MM.1S (cell line): ENCODE measurements at regions not wholly inside any gene's neighbourhood (a gene's known extent, or its start where the extent isn't known, plus 50 kb on each side); places are given as distances from the start of the nearest gene placed in this dataset.

Experiments
- DNase-seq: peaks from one replicate; pipeline ENCODE4 v3.0.0-alpha.2; 2015
- H2AFZ ChIP-seq: fragments of 300-600 bp; sonication (generic); 2 replicates; pipeline ENCODE4 v1.6.0; 2016; ENCODE audit warnings: antibody characterized with exemption, low read length
- H3F3A ChIP-seq: fragments of 300-600 bp; sonication (generic); 2 replicates; pipeline ENCODE4 v1.6.1; 2016; ENCODE audit warnings: mild to moderate bottlenecking, antibody characterized with exemption, low read length, moderate library complexity, mixed read lengths; ENCODE audit not compliant: insufficient read depth
- H3K27ac ChIP-seq: fragments of 300-600 bp; sonication (generic); 2 replicates; pipeline ENCODE4 v1.5.1; 2016; ENCODE audit warnings: mild to moderate bottlenecking, low read length
- H3K27me3 ChIP-seq: fragments of 300-600 bp; sonication (generic); replicated peaks from 2 replicates; pipeline ENCODE4 v1.6.0; 2016; ENCODE audit warnings: low read length; ENCODE audit not compliant: insufficient read depth
- H3K36me3 ChIP-seq: fragments of 300-600 bp; sonication (generic); replicated peaks from 2 replicates; pipeline ENCODE4 v1.6.1; 2016; ENCODE audit warnings: mild to moderate bottlenecking, low read length, mixed read lengths; ENCODE audit not compliant: insufficient read depth
- H3K4me1 ChIP-seq: fragments of 300-600 bp; sonication (generic); 2 replicates; pipeline ENCODE4 v1.6.1; 2016; ENCODE audit warnings: low read length, mixed read lengths
- H3K4me2 ChIP-seq: fragments of 300-600 bp; sonication (generic); 2 replicates; pipeline ENCODE4 v1.6.0; 2016; ENCODE audit warnings: low read depth, low read length
- H3K4me3 ChIP-seq: fragments of 300-600 bp; sonication (generic); 2 replicates; pipeline ENCODE4 v1.5.1; 2016; ENCODE audit warnings: low read length, mixed read lengths
- H3K79me2 ChIP-seq: fragments of 300-600 bp; sonication (generic); 2 replicates; pipeline ENCODE4 v1.6.1; 2016; ENCODE audit warnings: mixed run types, low read length, mixed read lengths
- H3K9ac ChIP-seq: fragments of 300-600 bp; sonication (generic); 2 replicates; pipeline ENCODE4 v1.6.1; 2016; ENCODE audit warnings: low read length, mixed read lengths
- H3K9me2 ChIP-seq: fragments of 300-600 bp; sonication (generic); replicated peaks from 2 replicates; pipeline ENCODE4 v1.6.1; 2016; ENCODE audit warnings: mild to moderate bottlenecking, low read length, mixed read lengths; ENCODE audit not compliant: insufficient read depth
- H3K9me3 ChIP-seq: fragments of 300-600 bp; sonication (generic); replicated peaks from 2 replicates; pipeline ENCODE4 v1.6.1; 2016; ENCODE audit warnings: mild to moderate bottlenecking, low read length, mixed read lengths; ENCODE audit not compliant: insufficient read depth
- H4K20me1 ChIP-seq: fragments of 300-600 bp; sonication (generic); 2 replicates; pipeline ENCODE4 v1.6.1; 2016; ENCODE audit warnings: mild to moderate bottlenecking, low read length, moderate library complexity, mixed read lengths; ENCODE audit not compliant: insufficient read depth
- CTCF ChIP-seq: fragments of 300-600 bp; sonication (generic); IDR thresholded peaks from 2 replicates; pipeline ENCODE4 v1.5.1; 2016; ENCODE audit warnings: antibody characterized with exemption, low read length, mixed read lengths
- EZH2 ChIP-seq: fragments of 300-600 bp; sonication (generic); optimal IDR thresholded peaks from 2 replicates; pipeline ENCODE3; 2017; ENCODE audit warnings: low read depth, mild to moderate bottlenecking, antibody characterized with exemption, low read length, mixed read lengths
- EZH2phosphoT487 ChIP-seq: fragments of 300-600 bp; sonication (generic); IDR thresholded peaks from 2 replicates; pipeline ENCODE4 v1.6.1; 2018; ENCODE audit warnings: antibody characterized with exemption, low read length

- Histone ChIP-seq H3K27ac (no peak overlapping the region), H3K4me1 (no peaks in the 10 kb centered on the region), H4K20me1 (no peaks in the 10 kb centered on the region), H3K36me3 (no peaks in the 10 kb centered on the region), H3K9me3 (no peaks in the 10 kb centered on the region), H3K27me3 (no peaks in the 10 kb centered on the region), H3K4me3 (no peak overlapping the region), H3K4me2 (no peak overlapping the region), H3K9ac (no peak overlapping the region), H3K79me2 (no peaks in the 10 kb centered on the region), H3K9me2 (no peaks in the 10 kb centered on the region), H2AFZ (no peak overlapping the region), H3F3A (no peaks in the 10 kb centered on the region)
- TF ChIP-seq EZH2, result no peak
- no peak for TF ChIP-seq EZH2phosphoT487
- TF ChIP-seq CTCF, result no peak
- DNase-seq, result no peak
Observed at GRCh38 chr5:8290721-8291120, 421.8 kb downstream of the MTRR start.

- no peaks in the 10 kb centered on the region for H4K20me1 ChIP-seq
- H3K9me2 ChIP-seq, result no peaks in the 10 kb centered on the region
- no peaks in the 10 kb centered on the region for H3F3A ChIP-seq
- no peaks in the 10 kb centered on the region for H3K79me2 ChIP-seq
- no peak overlapping the region for H3K27ac ChIP-seq
- TF ChIP-seq EZH2phosphoT487, result no peak
- no peak for TF ChIP-seq CTCF
- TF ChIP-seq EZH2, result no peak
- H3K27me3 ChIP-seq, result no peaks in the 10 kb centered on the region
- H2AFZ ChIP-seq, result no peak overlapping the region
- no peak overlapping the region for H3K9ac ChIP-seq
- H3K4me2 ChIP-seq, result no peak overlapping the region
- H3K4me3 ChIP-seq, result no peak overlapping the region
- H3K36me3 ChIP-seq, result no peaks in the 10 kb centered on the region
- no peaks in the 10 kb centered on the region for H3K9me3 ChIP-seq
- no peaks in the 10 kb centered on the region for H3K4me1 ChIP-seq
- DNase-seq, result no peak
Observed at GRCh38 chr5:8291641-8292040, 422.7 kb downstream of the MTRR start.

- Histone ChIP-seq H3K9ac (no peak overlapping the region), H3K4me3 (no peak overlapping the region), H2AFZ (no peak overlapping the region), H3K9me2 (no peaks in the 10 kb centered on the region), H3K27ac (no peak overlapping the region), H3K9me3 (no peaks in the 10 kb centered on the region), H3K79me2 (no peaks in the 10 kb centered on the region), H3K36me3 (no peaks in the 10 kb centered on the region), H3K4me1 (no peaks in the 10 kb centered on the region), H3K27me3 (no peaks in the 10 kb centered on the region), H3F3A (no peaks in the 10 kb centered on the region), H4K20me1 (no peaks in the 10 kb centered on the region), H3K4me2 (no peak overlapping the region)
- TF ChIP-seq EZH2phosphoT487 (no peak), EZH2 (no peak), CTCF (no peak)
- DNase-seq, result no peak
Observed at GRCh38 chr5:8295141-8295540, 426.2 kb downstream of the MTRR start.

GRCh38 chr5:8299716-8300115, 430.8 kb downstream of the MTRR start:
- Histone ChIP-seq H3K4me2 (no peak overlapping the region), H3F3A (no peaks in the 10 kb centered on the region), H3K27ac (no peak overlapping the region), H3K9ac (no peak overlapping the region), H3K4me1 (no peaks in the 10 kb centered on the region), H3K79me2 (no peaks in the 10 kb centered on the region), H3K4me3 (no peak overlapping the region), H3K27me3 (no peaks in the 10 kb centered on the region), H3K36me3 (no peaks in the 10 kb centered on the region), H3K9me2 (no peaks in the 10 kb centered on the region), H3K9me3 (no peaks in the 10 kb centered on the region), H4K20me1 (no peaks in the 10 kb centered on the region), H2AFZ (no peak overlapping the region)
- TF ChIP-seq CTCF (no peak), EZH2 (no peak), EZH2phosphoT487 (no peak)
- DNase-seq, result no peak
